ENCODE measurements at regions not wholly inside any gene's neighbourhood (a gene's known extent, or its start where the extent isn't known, plus 50 kb on each side); places are given as distances from the start of the nearest gene placed in this dataset.

- Histone ChIP-seq H3K9ac (ENCODE audit: low read depth in 1 of 2, low read length in 2 of 2) (no peak overlapping the region), H3K27me3 (ENCODE audit: control insufficient read depth in 4 of 4, insufficient read depth in 4 of 4, low read length in 3 of 4) (no peaks in the 10 kb centered on the region), H3K27ac (ENCODE audit: low read depth in 1 of 2, low read length in 2 of 2) (no peak overlapping the region), H3K9me3 (ENCODE audit: control insufficient read depth in 4 of 4, low read length in 3 of 4) (no peaks in the 10 kb centered on the region), H3K4me1 (ENCODE audit: control insufficient read depth in 4 of 4, insufficient read depth in 4 of 4, low read length in 3 of 4) (no peaks in the 10 kb centered on the region), H3K36me3 (ENCODE audit: control insufficient read depth in 4 of 4, insufficient read depth in 3 of 4, low read depth in 1 of 4, low read length in 3 of 4) (no peaks in the 10 kb centered on the region), H3K4me3 (ENCODE audit: low read depth in 1 of 3, low read length in 3 of 3) (no peak overlapping the region)
- DNase-seq (ENCODE audit: low spot score): no peak
- TF ChIP-seq FOXA2 (IDR thresholded peaks at IDR 0.05) (no peak), SP1 (IDR thresholded peaks at IDR 0.05) (no peak), MAX (IDR thresholded peaks at IDR 0.05) (no peak), HNF4A (conservative IDR thresholded peaks at IDR 0.05) (no peak), ATF3 (IDR thresholded peaks at IDR 0.05) (no peak), GABPA (IDR thresholded peaks at IDR 0.05 in 1 of 2, conservative IDR thresholded peaks at IDR 0.05 in 1 of 2) (no peak), RAD21 (IDR thresholded peaks at IDR 0.05) (no peak), EGR1 (IDR thresholded peaks at IDR 0.05; ENCODE audit: low read depth in 2 of 2) (no peak), REST (IDR thresholded peaks at IDR 0.05) (no peak), JUND (IDR thresholded peaks at IDR 0.05) (no peak), RXRA (IDR thresholded peaks at IDR 0.05) (no peak), NR2F2 (IDR thresholded peaks at IDR 0.05) (no peak), CTCF (IDR thresholded peaks at IDR 0.05; ENCODE audit: low read depth, low read length, missing input control) (no peak), YY1 (IDR thresholded peaks at IDR 0.05) (no peak)
- 84% methylated on average over 3 of the region's 3 CpGs for WGBS
These were observed 66.5 kb upstream of the NBL1 start for GRCh38 chr1:19577561-19577960.

GRCh38 chr1:19577036-19577435 lies 67.1 kb upstream of the NBL1 start:
- Histone ChIP-seq H3K9me3 (ENCODE audit: control insufficient read depth in 4 of 4, low read length in 3 of 4) (no peaks in the 10 kb centered on the region), H3K36me3 (ENCODE audit: control insufficient read depth in 4 of 4, insufficient read depth in 3 of 4, low read depth in 1 of 4, low read length in 3 of 4) (no peaks in the 10 kb centered on the region), H3K9ac (ENCODE audit: low read depth in 1 of 2, low read length in 2 of 2) (no peak overlapping the region), H3K4me3 (ENCODE audit: low read depth in 1 of 3, low read length in 3 of 3) (no peak overlapping the region), H3K27ac (ENCODE audit: low read depth in 1 of 2, low read length in 2 of 2) (no peak overlapping the region), H3K4me1 (ENCODE audit: control insufficient read depth in 4 of 4, insufficient read depth in 4 of 4, low read length in 3 of 4) (no peaks in the 10 kb centered on the region), H3K27me3 (ENCODE audit: control insufficient read depth in 4 of 4, insufficient read depth in 4 of 4, low read length in 3 of 4) (no peaks in the 10 kb centered on the region)
- 77% methylated on average over 5 of the region's 5 CpGs for WGBS
- DNase-seq (ENCODE audit: low spot score): no peak
- no peak for TF ChIP-seq ATF3 (IDR thresholded peaks at IDR 0.05)
- TF ChIP-seq EGR1 (IDR thresholded peaks at IDR 0.05; ENCODE audit: low read depth in 2 of 2): no peak
- TF ChIP-seq RXRA (IDR thresholded peaks at IDR 0.05): no peak
- no peak for TF ChIP-seq TAF1 (conservative IDR thresholded peaks at IDR 0.05)
- no peak for TF ChIP-seq RAD21 (IDR thresholded peaks at IDR 0.05)
- no peak for TF ChIP-seq HNF4G (IDR thresholded peaks at IDR 0.05)
- TF ChIP-seq MAX (IDR thresholded peaks at IDR 0.05): no peak
- no peak for TF ChIP-seq ZBTB33 (IDR thresholded peaks at IDR 0.05)
- no peak for TF ChIP-seq CTCF (IDR thresholded peaks at IDR 0.05; ENCODE audit: low read depth, low read length, missing input control)
- TF ChIP-seq JUND (IDR thresholded peaks at IDR 0.05): no peak
- TF ChIP-seq HNF4A (conservative IDR thresholded peaks at IDR 0.05): no peak
- no peak for TF ChIP-seq FOXA1 (IDR thresholded peaks at IDR 0.05)

Measured in liver (tissue), 8 donors.